ENCODE measurements at regions not wholly inside any gene's neighbourhood (a gene's known extent, or its start where the extent isn't known, plus 50 kb on each side); places are given as distances from the start of the nearest gene placed in this dataset.

GRCh38 chr16:5671421-5671820, 573.8 kb upstream of the EEF2KMT start:
- H3K4me1 ChIP-seq = no peaks in the 10 kb centered on the region
- ATAC-seq = no peak
- H3K9me3 ChIP-seq = no peaks in the 10 kb centered on the region
- DNase-seq = no peak
- no peak overlapping the region for H3K4me3 ChIP-seq
- TF ChIP-seq POLR2A (IDR thresholded peaks at IDR 0.05) = no peak
- no peak for TF ChIP-seq CTCF (IDR thresholded peaks at IDR 0.05 in 4 of 5, conservative IDR thresholded peaks at IDR 0.05 in 1 of 5)
- no peaks in the 10 kb centered on the region for H3K36me3 ChIP-seq
- in situ Hi-C loops (cut with MboI; ENCODE audit: low sequenced_read_pairs in 4 of 4) = no loop called here
- no peaks in the 10 kb centered on the region for H3K27me3 ChIP-seq
- H3K27ac ChIP-seq = no peak overlapping the region
- intact Hi-C loops (cut with DNase I; ENCODE audit: low total_unique reads) = no loop called here

- intact Hi-C loops (cut with DNase I; ENCODE audit: low total_unique reads) = no loop called here
- H3K4me1 ChIP-seq = no peaks in the 10 kb centered on the region
- no peaks in the 10 kb centered on the region for H3K36me3 ChIP-seq
- H3K27me3 ChIP-seq = no peaks in the 10 kb centered on the region
- TF ChIP-seq CTCF (IDR thresholded peaks at IDR 0.05 in 4 of 5, conservative IDR thresholded peaks at IDR 0.05 in 1 of 5) (no peak), POLR2A (IDR thresholded peaks at IDR 0.05) (no peak)
- no peaks in the 10 kb centered on the region for H3K9me3 ChIP-seq
- no peak for ATAC-seq
- H3K27ac ChIP-seq = no peak overlapping the region
- H3K4me3 ChIP-seq = no peak overlapping the region
- in situ Hi-C loops (cut with MboI; ENCODE audit: low sequenced_read_pairs in 4 of 4) = no loop called here
- DNase-seq = no peak
These were observed 572.6 kb upstream of the EEF2KMT start for GRCh38 chr16:5670198-5670597.

- Histone ChIP-seq H3K4me1 (no peaks in the 10 kb centered on the region), H3K4me3 (no peak overlapping the region), H3K27me3 (no peaks in the 10 kb centered on the region), H3K27ac (no peak overlapping the region), H3K36me3 (no peaks in the 10 kb centered on the region), H3K9me3 (no peaks in the 10 kb centered on the region)
- ATAC-seq (no peak), DNase-seq (no peak)
- intact Hi-C loops (cut with DNase I; ENCODE audit: low total_unique reads) = no loop called here
- in situ Hi-C loops (cut with MboI; ENCODE audit: low sequenced_read_pairs in 4 of 4) = no loop called here
- no peak for TF ChIP-seq POLR2A (IDR thresholded peaks at IDR 0.05)
- no peak for TF ChIP-seq CTCF (IDR thresholded peaks at IDR 0.05 in 4 of 5, conservative IDR thresholded peaks at IDR 0.05 in 1 of 5)
These were observed 571.0 kb upstream of the EEF2KMT start for GRCh38 chr16:5668553-5668952.

- intact Hi-C loops (cut with DNase I; ENCODE audit: low total_unique reads) = no loop called here
- TF ChIP-seq CTCF (IDR thresholded peaks at IDR 0.05 in 4 of 5, conservative IDR thresholded peaks at IDR 0.05 in 1 of 5) (no peak), POLR2A (IDR thresholded peaks at IDR 0.05) (no peak)
- no peak for DNase-seq
These were observed 568.2 kb upstream of the EEF2KMT start for GRCh38 chr16:5665834-5666233.

GRCh38 chr16:5653789-5654188, 556.2 kb upstream of the EEF2KMT start:
- Histone ChIP-seq H3K36me3 (no peaks in the 10 kb centered on the region), H3K9me3 (no peaks in the 10 kb centered on the region), H3K27ac (no peak overlapping the region), H3K4me3 (no peak overlapping the region), H3K27me3 (no peaks in the 10 kb centered on the region), H3K4me1 (no peaks in the 10 kb centered on the region)
- DNase-seq = no peak
- in situ Hi-C loops (cut with MboI; ENCODE audit: low sequenced_read_pairs in 4 of 4) (no loop called here), intact Hi-C loops (cut with DNase I; ENCODE audit: low total_unique reads) (no loop called here)
- TF ChIP-seq CTCF (IDR thresholded peaks at IDR 0.05 in 4 of 5, conservative IDR thresholded peaks at IDR 0.05 in 1 of 5) (no peak), POLR2A (IDR thresholded peaks at IDR 0.05) (no peak)
- no peak for ATAC-seq

More at GRCh38 chr16:5665834-5666233, 568.2 kb upstream of the EEF2KMT start:
- no peak for ATAC-seq
- in situ Hi-C loops (cut with MboI; ENCODE audit: low sequenced_read_pairs in 4 of 4) = no loop called here
- Histone ChIP-seq H3K36me3 (no peaks in the 10 kb centered on the region), H3K9me3 (no peaks in the 10 kb centered on the region), H3K27me3 (no peaks in the 10 kb centered on the region), H3K4me3 (no peak overlapping the region), H3K4me1 (no peaks in the 10 kb centered on the region), H3K27ac (no peak overlapping the region)
